Cerebellar cortex (tissue), 1 donor: ENCODE measurements at regions not wholly inside any gene's neighbourhood (a gene's known extent, or its start where the extent isn't known, plus 50 kb on each side); places are given as distances from the start of the nearest gene placed in this dataset.
A peak's percentile ranks its signal among the peaks of the same experiment; 100 is the strongest.
"Not testable (repeated sequence)": the region's sequence is repeated elsewhere in the genome, so short reads cannot be mapped to it uniquely, and the experiment has no call there.

Experiments
- DNase-seq: peaks from one replicate; pipeline ENCODE4 v3.0.0-alpha.2; 2015; ENCODE audit warnings: low spot score

DNA sequence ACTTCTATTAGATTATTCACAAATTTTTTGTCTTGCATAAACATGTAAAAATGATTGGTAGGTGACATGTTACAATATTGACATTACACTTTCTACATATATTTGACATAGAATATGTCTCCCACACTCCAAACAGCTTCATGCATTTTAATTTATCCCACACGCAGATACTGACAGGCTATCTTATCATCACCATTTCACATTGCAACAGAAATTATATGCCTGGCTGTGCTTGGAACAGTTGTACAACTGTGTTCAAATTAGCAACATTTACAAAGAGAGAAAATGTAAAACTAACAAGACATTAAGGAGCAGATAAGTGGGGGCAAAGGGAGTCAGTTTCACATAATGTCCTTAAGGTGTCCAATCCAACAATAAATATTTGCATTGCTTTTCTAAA, 1208.5 kb downstream of the NSUN3 start:
- peak; percentile 18 for DNase-seq

DNA sequence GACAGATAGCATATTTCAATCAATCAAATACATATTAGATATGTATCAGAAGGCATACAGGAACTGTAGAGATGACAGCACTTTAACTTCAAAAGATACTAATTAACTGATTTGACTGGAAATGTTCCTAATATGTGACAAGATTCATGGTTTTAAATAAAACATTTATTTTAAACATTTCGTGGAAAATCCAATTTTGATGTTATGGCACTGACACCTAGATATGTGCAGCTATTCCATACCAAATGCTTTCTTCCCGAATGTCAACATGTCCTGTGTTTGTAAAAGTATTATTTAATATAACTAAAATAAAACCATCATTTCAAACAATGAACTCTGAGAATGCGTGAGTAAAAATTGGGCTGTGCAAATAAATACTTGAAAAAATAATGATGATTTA, 1209.3 kb downstream of the NSUN3 start:
- no peak for DNase-seq

DNA sequence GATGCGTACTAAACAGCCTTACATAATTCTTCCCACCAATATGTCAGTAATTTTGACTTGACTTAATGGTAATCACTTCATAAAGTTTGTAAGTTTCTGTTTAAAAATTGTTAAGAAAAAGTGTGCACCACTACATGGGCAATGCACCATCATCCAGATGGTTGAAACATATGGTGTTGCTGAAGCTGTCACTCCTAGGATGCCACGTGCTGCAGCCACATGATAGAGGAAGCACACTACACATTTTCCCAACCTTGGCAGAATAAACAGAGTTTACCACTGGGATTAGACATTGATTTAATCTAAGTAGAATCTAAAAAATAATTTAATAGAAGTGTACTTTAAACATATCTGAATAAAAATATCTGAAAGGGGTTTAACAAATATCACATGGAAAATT, 1209.9 kb downstream of the NSUN3 start:
- DNase-seq: peak; percentile 71

DNA sequence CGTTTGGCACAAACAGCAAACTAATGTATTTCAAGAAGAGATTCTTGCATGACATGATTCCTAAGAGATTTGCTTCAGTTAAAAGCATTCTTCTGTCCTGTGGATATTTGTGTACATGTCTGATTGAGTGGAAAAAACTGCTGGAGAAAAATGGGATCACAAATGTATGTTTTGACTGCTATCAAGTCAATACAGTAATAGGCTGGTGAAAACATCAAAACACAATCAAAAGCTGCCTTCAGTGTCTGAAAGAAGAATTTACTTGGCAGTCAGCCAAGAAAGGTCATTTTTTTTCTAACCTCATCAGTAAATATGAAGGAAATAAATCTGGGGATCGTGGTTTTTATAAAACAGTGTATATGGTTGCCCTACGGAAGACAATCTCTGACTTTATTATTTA, 1214.8 kb downstream of the NSUN3 start:
- DNase-seq: peak; percentile 22

DNA sequence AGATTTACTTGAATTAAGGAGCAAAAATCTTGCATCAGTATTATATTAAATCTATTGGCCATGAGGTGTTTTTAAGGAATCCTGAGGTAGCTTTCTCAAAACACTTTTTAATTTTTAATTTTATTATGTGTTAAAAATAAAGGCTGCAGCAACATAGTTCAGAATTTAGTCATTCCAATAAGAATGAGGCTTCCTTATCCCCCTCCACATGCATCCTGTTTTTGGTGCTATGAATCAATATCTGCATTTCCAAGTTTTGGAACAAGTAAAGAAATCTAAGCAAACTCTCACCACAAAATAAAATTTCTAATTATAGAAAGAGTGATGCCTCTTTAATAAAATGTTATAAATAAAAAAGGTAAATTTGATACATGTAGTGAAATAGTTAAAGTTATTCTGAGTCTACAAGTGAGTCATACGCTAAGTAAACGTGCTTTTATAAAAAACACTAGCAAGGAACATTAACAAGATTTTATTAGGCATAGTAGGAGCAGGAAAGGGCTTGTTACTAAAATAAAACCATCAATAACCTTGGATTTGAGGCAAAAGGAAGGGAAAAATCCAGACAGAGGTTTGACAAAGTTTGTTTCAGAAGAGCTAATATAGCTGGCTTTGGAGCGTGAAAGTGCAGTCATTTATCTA, 1218.0 kb downstream of the NSUN3 start:
- no peak for DNase-seq

DNA sequence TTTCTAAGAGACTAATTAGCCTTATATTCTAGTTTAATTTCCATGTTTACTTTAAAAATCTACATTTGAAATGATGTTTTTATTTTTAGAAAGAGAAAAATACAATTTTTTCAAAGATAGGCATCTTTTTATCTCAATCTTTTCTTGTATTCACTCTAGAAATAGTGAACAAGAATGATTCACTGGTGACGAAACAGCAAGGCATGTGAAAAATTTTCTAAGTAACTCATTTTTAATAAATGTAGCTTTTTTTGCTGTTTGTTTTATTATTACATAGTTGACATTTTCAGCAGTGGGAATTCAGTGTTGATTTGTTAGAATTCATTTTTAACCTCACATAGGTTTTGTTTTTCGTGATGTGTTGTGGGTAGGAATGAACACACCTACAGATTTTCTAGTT, 1226.4 kb downstream of the NSUN3 start:
- no peak for DNase-seq

DNA sequence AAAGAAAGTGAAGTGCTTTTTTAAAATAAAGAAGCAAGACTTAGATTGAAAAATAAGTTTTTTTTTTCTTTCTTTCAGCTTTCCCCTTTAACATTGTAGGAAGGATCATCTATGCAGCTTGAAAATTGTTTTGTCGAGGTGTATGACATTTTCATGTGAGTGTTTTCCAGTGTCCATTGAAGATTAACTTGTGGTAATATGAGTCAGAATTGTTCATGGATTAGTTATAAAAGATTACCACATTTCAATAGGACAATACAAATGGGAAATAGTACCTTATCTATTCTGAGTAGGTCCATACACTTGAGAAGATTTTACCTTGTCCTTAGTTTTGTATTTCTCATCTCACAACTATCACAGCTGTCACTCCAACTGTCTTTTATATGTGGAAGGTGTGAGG, 1234.7 kb downstream of the NSUN3 start:
- no peak for DNase-seq

DNA sequence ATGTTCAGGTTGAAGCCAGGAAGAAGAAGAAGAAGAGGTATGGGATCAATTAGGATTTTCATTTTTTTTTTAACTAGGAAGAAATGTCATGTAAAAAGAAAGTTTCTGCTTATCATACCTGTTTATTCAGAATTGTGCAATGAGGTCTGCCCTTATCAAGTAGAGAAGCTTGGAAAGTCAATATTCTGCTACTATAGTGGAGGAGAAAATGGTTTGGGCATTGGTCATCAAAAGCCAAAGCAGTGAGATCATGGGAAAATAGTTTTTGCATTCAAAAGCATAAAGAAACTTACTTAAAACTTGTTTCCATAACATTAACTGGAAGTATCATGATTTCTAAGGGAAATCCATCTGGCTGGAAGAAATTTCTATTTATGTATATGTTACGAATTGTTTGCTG, 1239.2 kb downstream of the NSUN3 start:
- no peak for DNase-seq

DNA sequence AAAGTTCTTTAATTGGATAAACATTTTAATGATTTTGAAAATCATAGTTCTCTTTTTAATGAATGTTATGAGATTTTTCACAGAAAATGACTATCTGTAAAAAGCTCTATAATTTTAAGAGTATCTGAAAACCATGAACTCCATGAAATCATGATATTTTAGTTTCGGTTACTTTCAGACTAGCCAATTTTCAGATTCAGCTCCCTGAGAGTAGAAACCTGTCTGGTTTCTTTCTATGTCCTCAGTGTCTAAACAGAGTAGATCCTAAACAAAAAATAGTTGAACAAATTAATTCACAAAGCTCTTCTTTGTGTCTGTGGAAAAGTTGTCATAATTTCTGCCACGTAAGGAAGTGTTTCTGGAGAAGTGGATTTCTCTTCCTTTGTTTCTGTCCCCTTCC, 1247.7 kb downstream of the NSUN3 start:
- no peak for DNase-seq

DNA sequence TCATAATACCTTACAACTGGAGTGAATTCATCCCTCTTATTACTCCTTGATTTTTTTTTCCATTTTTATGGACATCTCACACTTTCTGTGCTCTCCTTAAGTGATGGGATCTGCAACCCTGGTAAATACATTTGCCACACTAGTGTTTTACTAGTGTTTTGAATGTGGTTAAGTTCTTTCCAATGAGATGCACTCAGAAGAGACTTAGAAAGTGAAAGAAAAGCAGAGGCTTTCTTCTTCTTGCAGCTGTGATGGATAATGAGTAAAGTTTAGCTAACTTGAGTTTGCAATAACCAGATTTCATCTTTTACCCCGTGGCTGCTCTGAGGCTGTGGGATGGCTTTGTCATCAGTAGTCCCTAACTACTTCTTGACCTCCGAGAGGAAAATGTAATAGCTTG, 1248.4 kb downstream of the NSUN3 start:
- DNase-seq: no peak

DNA sequence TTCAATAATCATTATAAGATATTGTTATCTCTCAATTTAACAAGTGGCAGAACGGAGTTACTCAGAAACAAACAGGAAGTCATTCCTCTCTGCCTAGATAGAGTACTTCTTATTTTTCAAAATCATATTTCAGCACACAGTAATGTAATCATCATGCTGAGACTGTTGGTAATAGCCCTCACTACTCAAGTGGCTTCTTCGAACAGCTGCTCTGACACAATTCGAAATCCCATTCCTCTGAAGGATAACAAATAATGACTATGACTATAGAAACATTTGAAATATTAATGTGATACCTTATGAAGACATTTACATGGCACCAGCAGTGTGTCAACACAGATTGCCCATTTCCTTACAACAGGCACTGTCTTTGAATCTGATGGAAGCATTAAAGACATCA, 1249.8 kb downstream of the NSUN3 start:
- DNase-seq: no peak

DNA sequence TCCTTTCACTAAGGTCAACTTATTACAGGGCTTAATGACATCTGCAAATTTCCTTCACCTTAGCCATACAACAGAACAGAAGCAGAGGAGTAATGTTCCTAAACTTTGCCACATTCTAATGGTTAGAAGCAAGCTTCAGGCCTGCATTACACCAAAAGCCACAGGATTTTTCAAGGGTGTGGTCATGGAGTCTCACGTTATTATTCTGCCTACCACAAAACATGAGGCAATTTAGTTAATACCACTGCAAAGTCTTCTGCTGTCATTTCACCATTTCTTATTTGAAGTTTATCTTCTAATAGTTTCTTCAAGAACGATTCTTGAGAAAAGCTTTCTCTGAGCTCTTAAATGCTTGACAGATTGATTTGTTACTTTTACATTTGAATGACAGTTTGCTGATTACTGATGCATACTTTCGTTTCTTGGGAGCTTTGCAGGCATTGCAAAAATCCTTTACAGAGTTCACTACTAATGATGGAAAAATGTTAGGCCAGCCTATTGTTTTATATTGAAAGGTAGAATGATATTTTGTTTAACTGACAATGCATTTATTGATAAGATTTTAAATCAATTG, 1257.1 kb downstream of the NSUN3 start:
- DNase-seq: no peak

DNA sequence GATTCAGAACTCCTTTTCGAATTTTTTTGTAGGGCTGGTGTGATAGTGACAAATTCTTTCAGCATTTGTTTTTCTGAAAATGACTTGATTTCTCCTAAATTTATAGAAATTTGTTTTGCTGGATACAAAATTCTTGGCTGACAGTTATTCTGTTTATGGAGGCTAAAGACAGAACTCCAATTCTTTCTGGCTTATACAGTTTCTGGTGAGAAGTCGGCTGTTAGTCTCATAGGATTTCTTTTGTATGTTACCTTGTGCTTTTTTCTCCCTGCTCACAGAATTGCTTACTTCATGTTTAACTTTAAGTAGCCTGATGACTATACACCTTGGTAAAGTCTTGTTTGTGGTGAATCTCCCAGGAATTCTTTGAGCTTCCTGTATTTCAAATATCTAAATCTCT, 1264.6 kb downstream of the NSUN3 start:
- DNase-seq: no peak

DNA sequence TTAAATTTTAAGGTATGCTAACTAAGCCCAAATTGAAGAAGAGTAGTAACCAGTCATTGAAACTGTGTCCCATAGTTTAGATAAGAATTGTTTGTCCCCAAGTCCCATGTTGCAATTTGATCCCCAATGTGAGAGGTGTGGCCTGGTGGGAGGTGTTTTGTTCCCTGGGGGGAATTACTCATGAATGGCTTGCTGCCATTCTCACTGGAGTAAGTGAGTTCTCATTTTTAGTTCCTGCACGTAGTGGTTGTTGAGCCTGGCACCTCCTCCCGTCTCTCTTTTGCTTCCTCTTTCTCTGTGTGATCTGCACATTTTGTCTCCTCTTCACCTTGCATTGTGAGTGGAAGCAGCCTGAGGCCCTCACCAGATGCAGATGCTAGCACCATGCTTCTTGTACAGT, 1271.0 kb downstream of the NSUN3 start:
- DNase-seq: no peak

DNA sequence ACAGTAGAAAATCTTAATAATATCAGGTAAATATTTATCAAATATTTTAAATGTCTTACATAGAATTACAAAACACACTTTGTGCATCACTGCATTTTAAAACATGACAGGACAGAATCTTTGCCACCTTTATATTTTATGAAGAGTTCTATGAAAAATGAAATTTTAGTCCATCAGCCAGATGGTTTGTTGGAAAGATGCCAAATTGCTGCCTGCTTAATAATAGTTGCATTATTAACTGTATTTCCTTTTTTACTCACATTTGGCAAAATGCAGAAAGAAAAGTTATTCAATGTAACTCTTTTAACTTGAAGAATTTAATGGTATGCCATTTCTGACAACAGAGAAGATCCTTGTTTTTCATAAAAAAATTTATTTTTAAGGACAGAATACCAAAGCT, 1271.6 kb downstream of the NSUN3 start:
- DNase-seq: peak; percentile 54

DNA sequence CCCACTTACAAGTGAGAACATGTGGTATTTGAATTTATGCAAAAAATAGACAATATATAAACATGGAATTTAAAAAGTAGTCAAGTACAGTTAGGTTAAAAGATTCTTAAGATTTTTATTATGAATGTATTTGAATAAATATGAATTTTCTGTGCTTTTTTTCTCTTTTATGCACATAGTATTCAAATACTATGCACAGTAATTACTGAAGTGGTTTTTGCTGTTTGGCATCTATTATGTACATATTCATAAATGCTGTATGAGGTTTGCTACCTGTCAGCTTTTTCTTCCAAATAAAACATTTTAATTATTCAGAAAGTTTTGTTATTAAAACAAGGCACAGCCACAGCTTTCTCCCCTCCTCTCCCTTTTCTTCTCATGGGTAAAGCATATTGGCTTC, 1272.7 kb downstream of the NSUN3 start:
- DNase-seq: no peak

DNA sequence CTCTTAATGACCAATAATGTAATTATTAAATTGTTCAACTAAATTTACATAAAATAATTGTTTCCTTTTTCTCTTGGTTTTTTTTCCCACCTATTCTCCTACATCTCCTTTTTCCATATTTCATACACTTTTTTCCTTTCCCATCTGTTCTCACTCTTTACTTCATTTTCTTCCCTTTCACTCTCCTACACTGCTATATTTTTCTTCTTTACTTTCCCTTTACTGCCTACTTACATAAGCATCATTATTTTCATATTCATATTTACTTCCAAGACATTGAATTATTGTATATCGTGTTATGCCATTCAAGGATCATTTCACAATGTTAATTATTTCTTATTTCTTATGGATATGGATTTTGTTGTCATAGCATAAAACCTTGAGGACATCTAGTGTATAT, 1275.6 kb downstream of the NSUN3 start:
- no peak for DNase-seq

DNA sequence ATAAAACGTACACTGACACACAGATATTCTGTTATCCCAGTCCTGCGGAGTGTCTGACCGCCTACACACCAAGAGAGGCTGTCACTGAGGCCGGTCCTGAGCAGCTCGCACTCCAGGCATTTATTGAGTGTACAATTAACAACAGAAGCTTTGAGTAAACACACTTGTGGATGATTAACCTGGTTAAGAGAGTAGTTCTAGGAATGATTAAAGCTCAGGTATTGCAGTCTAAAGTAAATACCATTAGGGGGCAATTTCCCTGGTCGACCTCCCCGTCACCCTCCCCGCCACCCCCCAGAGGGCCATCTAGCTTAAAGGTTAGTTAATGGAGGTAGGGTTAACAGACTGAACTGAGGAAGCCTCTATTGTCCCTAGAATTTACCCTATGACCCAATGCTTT, 1278.5 kb downstream of the NSUN3 start:
- no peak for DNase-seq

DNA sequence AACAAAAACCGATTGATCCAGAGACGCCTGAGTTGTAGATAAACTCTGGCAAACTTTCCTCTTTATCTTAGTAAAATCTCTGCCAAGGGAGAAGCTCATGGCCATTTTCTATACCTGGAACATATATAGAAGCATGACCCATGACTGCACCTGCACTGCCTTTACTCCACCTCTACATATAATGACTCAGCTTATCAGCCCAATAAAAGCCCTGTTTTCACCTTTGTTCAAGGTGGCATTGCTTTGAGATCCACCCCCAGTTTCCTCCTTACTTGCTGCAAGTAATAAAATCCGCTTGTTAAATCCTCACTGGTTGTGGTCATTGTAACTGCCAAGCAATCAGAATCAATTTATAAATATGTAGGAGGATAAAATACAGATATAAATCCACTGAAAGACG, 1280.4 kb downstream of the NSUN3 start:
- no peak for DNase-seq

DNA sequence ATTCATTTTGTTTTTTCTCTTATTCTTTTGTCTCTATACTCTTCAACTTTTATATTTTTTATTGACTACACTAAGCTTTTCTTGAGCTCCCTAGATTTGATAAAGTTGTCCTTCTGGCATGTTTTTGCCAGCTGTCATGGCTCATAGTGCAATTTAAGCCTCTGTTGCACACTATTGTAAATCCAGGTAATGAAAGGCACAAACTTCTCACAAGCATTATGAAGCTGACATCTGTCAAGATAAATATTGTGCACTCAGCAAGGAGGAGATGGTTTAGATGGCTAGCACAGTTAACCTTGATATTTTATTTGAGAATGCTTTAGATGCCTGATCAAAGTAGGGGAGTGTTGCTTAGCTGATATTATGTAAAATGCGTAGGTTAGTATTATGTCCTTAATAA, 1280.9 kb downstream of the NSUN3 start:
- no peak for DNase-seq

DNA sequence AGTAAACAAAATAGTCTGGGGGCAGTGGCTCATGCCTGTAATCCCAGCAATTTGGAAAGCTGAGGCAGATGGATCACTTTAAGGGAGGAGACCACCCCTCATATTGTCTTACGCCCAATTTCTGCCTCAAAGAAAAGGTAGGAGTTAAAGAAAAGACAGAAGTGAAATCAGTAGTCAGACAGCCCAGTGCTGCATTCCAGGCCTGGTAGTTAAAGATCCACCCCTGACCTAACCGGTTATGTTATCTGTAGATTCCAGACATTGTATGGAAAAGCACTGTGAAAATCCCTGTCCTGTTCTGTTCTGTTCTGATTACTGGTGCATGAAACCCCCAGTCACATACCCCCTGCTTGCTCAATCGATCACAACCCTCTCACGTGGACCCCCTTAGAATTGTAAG, 1285.1 kb downstream of the NSUN3 start:
- not testable (repeated sequence) for DNase-seq

DNA sequence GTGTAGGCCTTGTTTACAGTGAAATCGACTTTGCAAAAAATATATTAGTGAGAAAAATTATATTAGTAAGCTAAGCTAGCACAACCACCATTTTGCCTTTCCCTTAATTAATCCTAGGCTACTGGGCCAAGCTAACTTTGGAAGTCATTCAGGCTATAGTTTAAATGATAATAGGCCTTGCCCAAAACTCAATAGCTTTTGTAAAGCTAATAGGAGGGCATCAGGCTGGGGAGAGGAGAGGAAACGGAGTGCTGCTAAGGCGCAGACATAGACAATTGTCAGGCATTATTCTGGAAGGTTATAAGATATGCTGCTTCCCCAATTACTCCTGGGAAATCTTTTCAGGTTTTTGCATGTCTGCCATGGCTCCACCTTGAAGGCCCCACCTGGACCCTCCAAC, 1286.0 kb downstream of the NSUN3 start:
- no peak for DNase-seq

DNA sequence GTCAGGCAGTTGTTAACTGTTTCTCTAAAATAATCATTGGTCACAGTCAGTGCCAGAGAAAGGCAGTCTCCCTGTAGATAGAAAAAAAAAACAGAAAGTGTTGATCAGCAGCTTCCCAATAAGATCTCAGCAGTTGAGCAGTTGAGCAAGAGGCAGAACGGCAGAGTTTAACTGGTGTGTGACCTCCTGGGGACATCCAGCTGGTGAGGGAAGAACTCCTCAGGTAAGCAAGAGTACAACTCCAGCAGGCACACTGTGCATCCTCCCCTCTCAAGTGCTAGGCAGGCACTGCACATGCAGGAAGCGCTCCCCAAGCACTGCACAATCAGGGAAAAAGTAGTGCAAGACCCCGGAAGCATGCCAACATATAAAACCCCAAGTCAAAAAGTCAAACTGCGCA, 1287.2 kb downstream of the NSUN3 start:
- DNase-seq: no peak

DNA sequence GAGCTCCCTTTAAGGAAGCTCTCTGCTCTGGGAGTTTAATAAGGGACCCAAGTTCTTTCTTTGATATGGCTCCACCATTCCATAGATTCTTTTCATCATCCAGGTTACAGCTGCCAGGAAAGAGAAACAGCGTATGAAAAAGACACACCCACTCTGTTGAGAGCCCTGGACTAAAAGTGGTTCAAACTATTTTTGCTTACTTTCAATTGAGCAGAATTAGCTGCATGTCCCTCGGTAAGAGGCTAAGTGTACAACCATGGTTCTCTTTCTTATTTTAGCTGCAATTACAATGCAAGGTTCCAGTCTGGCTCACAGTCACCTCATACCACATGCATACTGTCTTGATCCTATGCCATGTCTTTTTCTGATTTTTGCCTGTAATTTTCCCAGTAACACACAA, 1288.3 kb downstream of the NSUN3 start:
- no peak for DNase-seq

DNA sequence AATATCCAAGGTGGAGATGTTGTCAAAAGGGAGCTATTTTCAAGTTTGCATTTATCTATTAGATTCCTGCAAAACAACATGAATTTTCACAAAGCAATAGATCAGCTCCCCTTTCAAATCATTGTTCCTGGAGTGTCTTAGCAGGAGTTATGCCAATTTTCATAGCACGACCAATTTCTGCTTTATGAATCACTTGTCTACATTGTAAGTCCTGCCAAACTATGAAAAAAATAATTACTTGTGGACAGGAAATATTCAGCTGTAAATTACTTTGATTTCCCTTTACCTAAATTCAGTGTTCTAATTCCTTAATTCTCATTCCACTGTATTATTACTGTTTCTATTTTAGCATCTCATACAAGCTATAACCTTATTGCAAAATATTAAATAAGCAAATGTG, 1289.6 kb downstream of the NSUN3 start:
- no peak for DNase-seq
